ENCODE measurements at regions not wholly inside any gene's neighbourhood (a gene's known extent, or its start where the extent isn't known, plus 50 kb on each side); places are given as distances from the start of the nearest gene placed in this dataset.

DNA sequence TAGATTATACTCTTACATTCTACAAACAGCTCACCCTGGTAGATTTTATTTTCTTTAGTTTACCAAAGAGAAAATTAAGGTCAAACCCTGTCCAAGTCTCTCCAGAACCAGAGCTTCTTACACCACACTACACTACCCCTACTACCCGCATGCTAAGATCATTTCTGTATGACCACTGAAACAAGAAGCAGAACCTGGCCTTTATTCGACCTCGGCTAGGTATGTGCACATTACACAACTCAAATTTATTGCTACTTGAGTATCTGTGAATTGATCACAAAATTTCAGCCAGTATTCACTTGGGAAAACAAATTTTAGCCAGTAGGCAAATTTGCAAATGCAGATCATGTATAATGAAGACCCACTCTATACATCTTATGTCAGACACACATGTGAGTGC, 2437.0 kb downstream of the PCDH9 start:
- TF ChIP-seq ZNF274 (IDR thresholded peaks at IDR 0.05; ENCODE audit: low read depth, low read length) (no peak), YY1 (IDR thresholded peaks at IDR 0.05; ENCODE audit: insufficient read depth, insufficient read length) (no peak), SUZ12 (IDR thresholded peaks at IDR 0.05; ENCODE audit: extremely low read depth, insufficient read depth, insufficient read length) (no peak)
